HepG2 (cell line): ENCODE measurements at regions not wholly inside any gene's neighbourhood (a gene's known extent, or its start where the extent isn't known, plus 50 kb on each side); places are given as distances from the start of the nearest gene placed in this dataset.
A peak's percentile ranks its signal among the peaks of the same experiment; 100 is the strongest.

Experiments used
- CHD4 ChIP-seq: fragments of 200-600 bp; sonication (generic); IDR thresholded peaks from 2 replicates; pipeline ENCODE4 v1.7.0; 2017; ENCODE audit warnings: mild to moderate bottlenecking, low read length, borderline replicate concordance
- FOSL2 ChIP-seq: sonication (generic); formaldehyde crosslinking; IDR thresholded peaks from 2 replicates; pipeline ENCODE4 v1.4.0; 2020; ENCODE audit warnings: missing genetic modification reagents
- FOXM1 ChIP-seq: sonication (generic); formaldehyde crosslinking; IDR thresholded peaks from 2 replicates; pipeline ENCODE4 v1.5.0; 2020; ENCODE audit warnings: missing genetic modification reagents
- GABPA ChIP-seq, 2 experiments: IDR thresholded peaks; 2 replicates each; pipeline ENCODE4 v1.6.1; 2011 to 2016; ENCODE audit warnings: low read depth in 2 of 2, low read length in 1 of 2, missing biosample characterization in 1 of 2, missing genetic modification characterization in 1 of 2
- GPN1 ChIP-seq: sonication (generic); formaldehyde crosslinking; IDR thresholded peaks from 2 replicates; pipeline ENCODE4 v1.5.1; 2020; ENCODE audit warnings: missing genetic modification reagents, borderline replicate concordance
- LRRFIP1 ChIP-seq: sonication (generic); formaldehyde crosslinking; conservative IDR thresholded peaks from 2 replicates; pipeline ENCODE4 v1.4.0; 2020; ENCODE audit warnings: missing genetic modification reagents
- NCOA2 ChIP-seq: sonication (generic); formaldehyde crosslinking; IDR thresholded peaks from 2 replicates; pipeline ENCODE4 v1.8.0; 2022; ENCODE audit warnings: inconsistent platforms
- PCBP1 ChIP-seq: fragments of 200-400 bp; formaldehyde crosslinking; IDR thresholded peaks from 2 replicates; pipeline ENCODE4 v1.6.1; 2017; ENCODE audit warnings: mild to moderate bottlenecking, low read depth, low read length, borderline replicate concordance
- RXRB ChIP-seq: IDR thresholded peaks from 2 replicates; pipeline ENCODE4 v1.6.1; 2016; ENCODE audit warnings: borderline replicate concordance, missing genetic modification reagents, missing compliant biosample characterization
- SP5 ChIP-seq: IDR thresholded peaks from 2 replicates; pipeline ENCODE4 v1.6.1; 2016; ENCODE audit warnings: low read depth, borderline replicate concordance
- SSRP1 ChIP-seq: IDR thresholded peaks from 2 replicates; pipeline ENCODE4 v1.6.1; 2016; ENCODE audit warnings: control low read depth
- TBX3 ChIP-seq: fragments of 450-650 bp; IDR thresholded peaks from 2 replicates; pipeline ENCODE4 v1.6.1; 2017; ENCODE audit warnings: antibody characterized with exemption, mild to moderate bottlenecking, inconsistent platforms, borderline replicate concordance
- ZMYM2 ChIP-seq: sonication (generic); formaldehyde crosslinking; IDR thresholded peaks from 2 replicates; pipeline ENCODE4 v1.8.0; 2022; ENCODE audit warnings: mild to moderate bottlenecking, missing genetic modification reagents
- ZNF282 ChIP-seq: fragments of 450-650 bp; IDR thresholded peaks from 2 replicates; pipeline ENCODE4 v1.6.1; 2018; ENCODE audit not compliant: partially characterized antibody
- ZNF773 ChIP-seq: sonication (generic); formaldehyde crosslinking; IDR thresholded peaks from 2 replicates; pipeline ENCODE4 v1.4.0; 2020; ENCODE audit warnings: missing genetic modification reagents, borderline replicate concordance
- TF ChIP-seq, protein P1 (sequence below): IDR thresholded peaks from 2 replicates; pipeline ENCODE4 v1.6.1; 2016; ENCODE audit warnings: low read depth, missing genetic modification reagents, missing compliant biosample characterization
- TF ChIP-seq, protein P2 (sequence below): sonication (generic); formaldehyde crosslinking; IDR thresholded peaks from 2 replicates; pipeline ENCODE4 v1.5.0; 2020; ENCODE audit warnings: mild to moderate bottlenecking, missing genetic modification reagents, borderline replicate concordance

- TF ChIP-seq, protein P1, sequence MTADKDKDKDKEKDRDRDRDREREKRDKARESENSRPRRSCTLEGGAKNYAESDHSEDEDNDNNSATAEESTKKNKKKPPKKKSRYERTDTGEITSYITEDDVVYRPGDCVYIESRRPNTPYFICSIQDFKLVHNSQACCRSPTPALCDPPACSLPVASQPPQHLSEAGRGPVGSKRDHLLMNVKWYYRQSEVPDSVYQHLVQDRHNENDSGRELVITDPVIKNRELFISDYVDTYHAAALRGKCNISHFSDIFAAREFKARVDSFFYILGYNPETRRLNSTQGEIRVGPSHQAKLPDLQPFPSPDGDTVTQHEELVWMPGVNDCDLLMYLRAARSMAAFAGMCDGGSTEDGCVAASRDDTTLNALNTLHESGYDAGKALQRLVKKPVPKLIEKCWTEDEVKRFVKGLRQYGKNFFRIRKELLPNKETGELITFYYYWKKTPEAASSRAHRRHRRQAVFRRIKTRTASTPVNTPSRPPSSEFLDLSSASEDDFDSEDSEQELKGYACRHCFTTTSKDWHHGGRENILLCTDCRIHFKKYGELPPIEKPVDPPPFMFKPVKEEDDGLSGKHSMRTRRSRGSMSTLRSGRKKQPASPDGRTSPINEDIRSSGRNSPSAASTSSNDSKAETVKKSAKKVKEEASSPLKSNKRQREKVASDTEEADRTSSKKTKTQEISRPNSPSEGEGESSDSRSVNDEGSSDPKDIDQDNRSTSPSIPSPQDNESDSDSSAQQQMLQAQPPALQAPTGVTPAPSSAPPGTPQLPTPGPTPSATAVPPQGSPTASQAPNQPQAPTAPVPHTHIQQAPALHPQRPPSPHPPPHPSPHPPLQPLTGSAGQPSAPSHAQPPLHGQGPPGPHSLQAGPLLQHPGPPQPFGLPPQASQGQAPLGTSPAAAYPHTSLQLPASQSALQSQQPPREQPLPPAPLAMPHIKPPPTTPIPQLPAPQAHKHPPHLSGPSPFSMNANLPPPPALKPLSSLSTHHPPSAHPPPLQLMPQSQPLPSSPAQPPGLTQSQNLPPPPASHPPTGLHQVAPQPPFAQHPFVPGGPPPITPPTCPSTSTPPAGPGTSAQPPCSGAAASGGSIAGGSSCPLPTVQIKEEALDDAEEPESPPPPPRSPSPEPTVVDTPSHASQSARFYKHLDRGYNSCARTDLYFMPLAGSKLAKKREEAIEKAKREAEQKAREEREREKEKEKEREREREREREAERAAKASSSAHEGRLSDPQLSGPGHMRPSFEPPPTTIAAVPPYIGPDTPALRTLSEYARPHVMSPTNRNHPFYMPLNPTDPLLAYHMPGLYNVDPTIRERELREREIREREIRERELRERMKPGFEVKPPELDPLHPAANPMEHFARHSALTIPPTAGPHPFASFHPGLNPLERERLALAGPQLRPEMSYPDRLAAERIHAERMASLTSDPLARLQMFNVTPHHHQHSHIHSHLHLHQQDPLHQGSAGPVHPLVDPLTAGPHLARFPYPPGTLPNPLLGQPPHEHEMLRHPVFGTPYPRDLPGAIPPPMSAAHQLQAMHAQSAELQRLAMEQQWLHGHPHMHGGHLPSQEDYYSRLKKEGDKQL (CRISPR knock-in tag), result no peak
- TF ChIP-seq CHD4 (peak; percentile 96), FOXM1 (CRISPR knock-in tag) (no peak), SSRP1 (CRISPR knock-in tag) (0 out of 2 replicates have a peak, but pooled peaks have one; percentile 42), LRRFIP1 (CRISPR knock-in tag) (no peak), SP5 (0 out of 2 replicates have a peak, but pooled peaks have one; percentile 34), ZMYM2 (CRISPR knock-in tag) (peak; percentile 90; the same call in 1 of the 2 replicates), ZNF282 (no peak), ZNF773 (CRISPR knock-in tag) (0 out of 2 replicates have a peak, but pooled peaks have one; percentile 13), GPN1 (CRISPR knock-in tag) (no peak), RXRB (CRISPR knock-in tag) (peak; percentile 63), GABPA (IDR thresholded peaks at IDR 0.05; ENCODE audit: low read depth, low read length) (0 out of 2 replicates have a peak, but pooled peaks have one; percentile 9), GABPA (CRISPR knock-in tag; IDR thresholded peaks at IDR 0.05; ENCODE audit: low read depth) (no peak), TBX3 (peak; percentile 43; the same call in 1 of the 2 replicates), NCOA2 (0 out of 2 replicates have a peak, but pooled peaks have one; percentile 19), PCBP1 (no peak), FOSL2 (peak; percentile 95)
- TF ChIP-seq, protein P2, sequence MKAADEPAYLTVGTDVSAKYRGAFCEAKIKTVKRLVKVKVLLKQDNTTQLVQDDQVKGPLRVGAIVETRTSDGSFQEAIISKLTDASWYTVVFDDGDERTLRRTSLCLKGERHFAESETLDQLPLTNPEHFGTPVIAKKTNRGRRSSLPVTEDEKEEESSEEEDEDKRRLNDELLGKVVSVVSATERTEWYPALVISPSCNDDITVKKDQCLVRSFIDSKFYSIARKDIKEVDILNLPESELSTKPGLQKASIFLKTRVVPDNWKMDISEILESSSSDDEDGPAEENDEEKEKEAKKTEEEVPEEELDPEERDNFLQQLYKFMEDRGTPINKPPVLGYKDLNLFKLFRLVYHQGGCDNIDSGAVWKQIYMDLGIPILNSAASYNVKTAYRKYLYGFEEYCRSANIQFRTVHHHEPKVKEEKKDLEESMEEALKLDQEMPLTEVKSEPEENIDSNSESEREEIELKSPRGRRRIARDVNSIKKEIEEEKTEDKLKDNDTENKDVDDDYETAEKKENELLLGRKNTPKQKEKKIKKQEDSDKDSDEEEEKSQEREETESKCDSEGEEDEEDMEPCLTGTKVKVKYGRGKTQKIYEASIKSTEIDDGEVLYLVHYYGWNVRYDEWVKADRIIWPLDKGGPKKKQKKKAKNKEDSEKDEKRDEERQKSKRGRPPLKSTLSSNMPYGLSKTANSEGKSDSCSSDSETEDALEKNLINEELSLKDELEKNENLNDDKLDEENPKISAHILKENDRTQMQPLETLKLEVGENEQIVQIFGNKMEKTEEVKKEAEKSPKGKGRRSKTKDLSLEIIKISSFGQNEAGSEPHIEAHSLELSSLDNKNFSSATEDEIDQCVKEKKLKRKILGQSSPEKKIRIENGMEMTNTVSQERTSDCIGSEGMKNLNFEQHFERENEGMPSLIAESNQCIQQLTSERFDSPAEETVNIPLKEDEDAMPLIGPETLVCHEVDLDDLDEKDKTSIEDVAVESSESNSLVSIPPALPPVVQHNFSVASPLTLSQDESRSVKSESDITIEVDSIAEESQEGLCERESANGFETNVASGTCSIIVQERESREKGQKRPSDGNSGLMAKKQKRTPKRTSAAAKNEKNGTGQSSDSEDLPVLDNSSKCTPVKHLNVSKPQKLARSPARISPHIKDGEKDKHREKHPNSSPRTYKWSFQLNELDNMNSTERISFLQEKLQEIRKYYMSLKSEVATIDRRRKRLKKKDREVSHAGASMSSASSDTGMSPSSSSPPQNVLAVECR, result 0 out of 2 replicates have a peak, but pooled peaks have one; percentile 20
Measured at GRCh38 chr20:56788041-56788670, 159.1 kb downstream of the TFAP2C start (continued).
